ENCODE measurements at regions not wholly inside any gene's neighbourhood (a gene's known extent, or its start where the extent isn't known, plus 50 kb on each side); places are given as distances from the start of the nearest gene placed in this dataset.

GRCh38 chr5:136811551-136811950 lies 446.2 kb upstream of the TRPC7 start:
- no peak for TF ChIP-seq CTCF (conservative IDR thresholded peaks at IDR 0.05; ENCODE audit: low read length)
- DNase-seq (ENCODE audit: low read depth): peak; percentile 81
- H3K4me3 ChIP-seq (ENCODE audit: low read length): no peak overlapping the region

- DNase-seq (ENCODE audit: low read depth): no peak
- H3K4me3 ChIP-seq (ENCODE audit: low read length): no peak overlapping the region
- no peak for TF ChIP-seq CTCF (conservative IDR thresholded peaks at IDR 0.05; ENCODE audit: low read length)
Observed at GRCh38 chr5:136811086-136811485, 445.7 kb upstream of the TRPC7 start.

- no peak for TF ChIP-seq CTCF (conservative IDR thresholded peaks at IDR 0.05; ENCODE audit: low read length)
- no peak overlapping the region for H3K4me3 ChIP-seq (ENCODE audit: low read length)
- peak; percentile 73 for DNase-seq (ENCODE audit: low read depth)
Observed at GRCh38 chr5:136810261-136810801, 445.0 kb upstream of the TRPC7 start.

GRCh38 chr5:136809382-136809781 lies 444.0 kb upstream of the TRPC7 start:
- TF ChIP-seq CTCF (conservative IDR thresholded peaks at IDR 0.05; ENCODE audit: low read length): no peak
- no peak overlapping the region for H3K4me3 ChIP-seq (ENCODE audit: low read length)
- DNase-seq (ENCODE audit: low read depth): no peak

- no peak for TF ChIP-seq CTCF (conservative IDR thresholded peaks at IDR 0.05; ENCODE audit: low read length)
- no peak overlapping the region for H3K4me3 ChIP-seq (ENCODE audit: low read length)
- DNase-seq (ENCODE audit: low read depth): no peak
Observed at GRCh38 chr5:136808756-136809155, 443.4 kb upstream of the TRPC7 start.

GRCh38 chr5:136805466-136805865 lies 440.1 kb upstream of the TRPC7 start:
- H3K4me3 ChIP-seq (ENCODE audit: low read length): no peak overlapping the region
- no peak for DNase-seq (ENCODE audit: low read depth)
- TF ChIP-seq CTCF (conservative IDR thresholded peaks at IDR 0.05; ENCODE audit: low read length): peak; percentile 35; the same call in 1 of the 2 replicates

GRCh38 chr5:136802383-136802782 lies 437.0 kb upstream of the TRPC7 start:
- peak; percentile 43 for DNase-seq (ENCODE audit: low read depth)
- peak; percentile 59 for TF ChIP-seq CTCF (conservative IDR thresholded peaks at IDR 0.05; ENCODE audit: low read length)
- H3K4me3 ChIP-seq (ENCODE audit: low read length): no peak overlapping the region

Measured in AG10803 (cell line).